GM06990 (cell line): ENCODE measurements at regions not wholly inside any gene's neighbourhood (a gene's known extent, or its start where the extent isn't known, plus 50 kb on each side); places are given as distances from the start of the nearest gene placed in this dataset.

ENCODE experiments used
- DNase-seq: peaks from one replicate; pipeline ENCODE4 v3.0.0-alpha.2; 2011; ENCODE audit not compliant: insufficient read length; ENCODE audit errors: extremely low read depth
- H3K27me3 ChIP-seq: replicated peaks from 2 replicates; pipeline ENCODE4 v1.6.0; 2011; ENCODE audit warnings: low read length; ENCODE audit not compliant: control insufficient read depth, insufficient read depth
- H3K36me3 ChIP-seq: 2 replicates; pipeline ENCODE4 v1.5.1; 2011; ENCODE audit warnings: low read length; ENCODE audit not compliant: control insufficient read depth, insufficient read depth
- H3K4me3 ChIP-seq: replicated peaks from 2 replicates; pipeline ENCODE4 v1.5.1; 2011; ENCODE audit warnings: low read depth, mild to moderate bottlenecking, control low read depth, low read length
- TF ChIP-seq, protein P1 (sequence below): IDR thresholded peaks from 2 replicates; pipeline ENCODE4 v1.5.1; 2011; ENCODE audit warnings: low read length, control low read depth, mild to moderate bottlenecking, inconsistent platforms; ENCODE audit not compliant: insufficient read depth, poor library complexity, severe bottlenecking

DNA sequence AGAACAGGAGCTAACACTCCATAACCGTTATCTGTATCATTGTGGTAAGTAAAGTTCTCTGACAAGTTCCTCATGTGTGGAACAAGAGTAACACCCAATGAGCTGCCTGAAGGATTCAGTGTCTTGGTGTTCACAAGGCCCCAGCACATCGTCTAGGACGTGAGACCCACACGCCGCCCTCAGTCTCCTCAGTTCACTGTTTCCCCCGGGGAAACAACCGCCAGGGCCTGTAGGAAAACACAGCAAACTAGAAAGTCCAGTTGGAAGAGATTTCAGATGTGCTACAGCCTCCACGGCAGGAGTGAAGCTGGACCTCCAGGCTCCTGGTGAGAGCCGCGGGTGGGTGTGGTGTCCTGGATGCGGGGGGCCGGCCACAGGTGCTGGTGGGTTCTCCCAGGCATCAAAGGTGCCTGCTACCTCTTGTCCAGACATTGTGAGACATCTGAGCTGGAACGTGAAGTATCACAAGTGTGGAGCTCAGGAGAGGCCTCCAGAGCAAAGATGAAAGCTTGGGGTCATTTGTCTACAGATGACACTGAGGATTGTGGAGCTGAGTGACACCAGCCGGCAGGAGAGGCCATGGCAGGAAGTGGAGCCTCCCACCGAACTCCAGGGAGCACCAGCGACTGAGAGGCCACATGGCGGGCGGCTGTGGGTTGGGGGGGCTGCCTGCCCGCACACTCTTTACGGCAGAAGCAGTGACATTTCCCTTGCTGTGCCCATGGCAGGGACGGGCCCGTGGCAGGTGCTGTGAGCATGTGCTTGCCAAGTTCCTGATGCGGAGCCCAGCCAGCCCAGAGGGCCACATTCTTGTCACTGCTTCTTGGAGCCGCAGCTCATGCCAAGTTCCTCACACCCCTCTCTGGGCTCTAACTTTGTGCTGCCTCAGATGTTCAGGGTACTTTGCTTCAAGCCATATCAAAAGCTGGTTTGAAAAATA, 131.2 kb downstream of the TMEM18 start:
- TF ChIP-seq, protein P1, sequence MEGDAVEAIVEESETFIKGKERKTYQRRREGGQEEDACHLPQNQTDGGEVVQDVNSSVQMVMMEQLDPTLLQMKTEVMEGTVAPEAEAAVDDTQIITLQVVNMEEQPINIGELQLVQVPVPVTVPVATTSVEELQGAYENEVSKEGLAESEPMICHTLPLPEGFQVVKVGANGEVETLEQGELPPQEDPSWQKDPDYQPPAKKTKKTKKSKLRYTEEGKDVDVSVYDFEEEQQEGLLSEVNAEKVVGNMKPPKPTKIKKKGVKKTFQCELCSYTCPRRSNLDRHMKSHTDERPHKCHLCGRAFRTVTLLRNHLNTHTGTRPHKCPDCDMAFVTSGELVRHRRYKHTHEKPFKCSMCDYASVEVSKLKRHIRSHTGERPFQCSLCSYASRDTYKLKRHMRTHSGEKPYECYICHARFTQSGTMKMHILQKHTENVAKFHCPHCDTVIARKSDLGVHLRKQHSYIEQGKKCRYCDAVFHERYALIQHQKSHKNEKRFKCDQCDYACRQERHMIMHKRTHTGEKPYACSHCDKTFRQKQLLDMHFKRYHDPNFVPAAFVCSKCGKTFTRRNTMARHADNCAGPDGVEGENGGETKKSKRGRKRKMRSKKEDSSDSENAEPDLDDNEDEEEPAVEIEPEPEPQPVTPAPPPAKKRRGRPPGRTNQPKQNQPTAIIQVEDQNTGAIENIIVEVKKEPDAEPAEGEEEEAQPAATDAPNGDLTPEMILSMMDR: no peak
- Histone ChIP-seq H3K27me3 (no peaks in the 10 kb centered on the region; the same call in 1 of the 2 replicates), H3K36me3 (no peaks in the 10 kb centered on the region), H3K4me3 (no peak overlapping the region)
- DNase-seq: no peak

DNA sequence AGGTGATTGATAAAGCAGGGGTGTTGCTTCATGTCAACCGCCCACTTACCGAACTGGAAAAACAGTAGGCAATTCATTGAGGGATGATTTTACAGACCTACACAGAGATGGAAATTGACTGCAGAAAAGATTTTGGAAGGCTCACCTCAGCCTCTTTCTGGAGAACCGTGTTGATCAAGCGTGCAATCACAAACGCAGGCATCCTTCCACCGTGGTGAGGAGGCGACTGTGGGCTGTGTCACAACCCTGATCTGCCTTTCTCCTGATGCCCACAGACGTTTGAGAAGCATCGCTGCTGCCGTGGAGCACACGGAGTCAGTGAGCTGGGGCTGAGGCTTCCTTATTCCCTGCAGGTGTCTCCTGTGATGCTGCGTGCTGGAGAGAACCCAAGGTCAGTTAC, 132.0 kb downstream of the TMEM18 start:
- H3K27me3 ChIP-seq: no peaks in the 10 kb centered on the region; the same call in 1 of the 2 replicates
- H3K4me3 ChIP-seq: no peak overlapping the region
- TF ChIP-seq, protein P1: no peak
- no peaks in the 10 kb centered on the region for H3K36me3 ChIP-seq
- no peak for DNase-seq

DNA sequence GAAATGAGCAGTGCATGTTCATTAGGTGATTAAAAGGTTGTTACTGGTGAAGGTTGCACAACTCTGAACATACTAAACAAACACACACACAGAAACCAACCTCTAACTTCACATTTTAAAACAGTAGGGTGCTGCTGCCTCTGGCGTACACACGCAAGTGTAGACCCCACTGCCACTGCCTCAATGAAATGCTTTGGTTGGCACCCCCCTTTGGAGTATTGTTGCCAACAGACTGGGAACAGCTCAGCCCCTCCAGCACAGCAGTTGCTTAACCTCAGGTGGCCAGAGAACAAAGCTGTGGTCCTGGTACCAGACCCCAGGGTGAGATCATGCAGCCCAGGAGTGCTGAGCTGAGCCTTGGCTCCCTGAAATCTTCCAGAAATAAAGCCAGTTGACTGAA, 138.6 kb downstream of the TMEM18 start:
- H3K27me3 ChIP-seq: no peaks in the 10 kb centered on the region
- H3K4me3 ChIP-seq: no peak overlapping the region
- TF ChIP-seq, protein P1: no peak
- no peak for DNase-seq
- no peaks in the 10 kb centered on the region for H3K36me3 ChIP-seq

DNA sequence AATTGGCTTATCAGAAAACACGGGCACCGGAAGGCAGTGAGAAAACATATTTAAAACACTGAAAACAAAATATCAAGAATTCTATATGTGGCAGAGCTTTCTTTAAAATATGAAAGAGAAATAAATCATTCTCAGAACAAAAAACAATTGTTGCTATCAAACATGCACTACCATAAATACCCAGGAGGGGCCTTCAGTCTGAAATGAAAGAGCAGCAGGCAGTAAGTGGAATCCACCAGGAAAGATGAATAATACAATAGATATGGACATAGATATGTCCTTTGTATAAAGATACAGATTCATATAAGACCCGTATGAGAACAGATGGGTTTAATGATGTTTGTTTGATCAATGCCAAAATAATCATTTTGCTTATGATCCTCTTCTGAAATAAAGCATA, 142.0 kb downstream of the TMEM18 start:
- TF ChIP-seq, protein P1: no peak
- Histone ChIP-seq H3K27me3 (no peaks in the 10 kb centered on the region), H3K36me3 (no peaks in the 10 kb centered on the region), H3K4me3 (no peak overlapping the region)
- no peak for DNase-seq

DNA sequence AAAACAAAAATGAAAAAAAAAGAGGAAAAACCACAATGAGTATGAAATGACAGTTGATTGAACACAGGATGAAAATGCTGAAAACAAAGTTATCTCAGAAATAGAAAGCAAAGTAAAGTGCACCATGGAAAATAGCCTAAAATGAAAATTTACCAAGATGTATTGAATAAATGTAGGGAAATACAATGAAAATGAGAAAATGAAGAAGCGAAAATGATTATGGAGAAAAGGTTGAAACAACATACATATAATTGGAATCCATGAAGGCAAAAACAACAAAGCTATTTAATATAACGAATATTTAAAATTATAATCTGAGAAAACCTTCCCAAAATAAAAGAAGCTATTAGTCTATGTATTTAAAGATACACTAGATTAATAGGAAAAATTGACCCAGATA, 147.4 kb downstream of the TMEM18 start:
- Histone ChIP-seq H3K36me3 (no peaks in the 10 kb centered on the region), H3K27me3 (no peaks in the 10 kb centered on the region), H3K4me3 (no peak overlapping the region)
- no peak for DNase-seq
- TF ChIP-seq, protein P1: no peak
